HL-60 (cell line): ENCODE measurements at regions not wholly inside any gene's neighbourhood (a gene's known extent, or its start where the extent isn't known, plus 50 kb on each side); places are given as distances from the start of the nearest gene placed in this dataset.

ENCODE experiments used
- GABPA ChIP-seq: IDR thresholded peaks from 2 replicates; pipeline ENCODE4 v1.6.1; 2012; ENCODE audit warnings: low read depth
- POLR2AphosphoS5 ChIP-seq: IDR thresholded peaks from 2 replicates; pipeline ENCODE4 v1.6.1; 2012; ENCODE audit warnings: low read depth
- REST ChIP-seq: IDR thresholded peaks from 2 replicates; pipeline ENCODE4 v1.6.1; 2012; ENCODE audit warnings: low read depth; ENCODE audit not compliant: insufficient replicate concordance
- SPI1 ChIP-seq: IDR thresholded peaks from 2 replicates; pipeline ENCODE4 v1.6.1; 2012; ENCODE audit warnings: low read depth, mild to moderate bottlenecking, borderline replicate concordance
- TF ChIP-seq, protein P1 (sequence below): IDR thresholded peaks from one replicate; pipeline ENCODE4 v1.5.1; 2011; ENCODE audit warnings: low read length, control low read depth, inconsistent platforms; ENCODE audit not compliant: insufficient read depth

DNA sequence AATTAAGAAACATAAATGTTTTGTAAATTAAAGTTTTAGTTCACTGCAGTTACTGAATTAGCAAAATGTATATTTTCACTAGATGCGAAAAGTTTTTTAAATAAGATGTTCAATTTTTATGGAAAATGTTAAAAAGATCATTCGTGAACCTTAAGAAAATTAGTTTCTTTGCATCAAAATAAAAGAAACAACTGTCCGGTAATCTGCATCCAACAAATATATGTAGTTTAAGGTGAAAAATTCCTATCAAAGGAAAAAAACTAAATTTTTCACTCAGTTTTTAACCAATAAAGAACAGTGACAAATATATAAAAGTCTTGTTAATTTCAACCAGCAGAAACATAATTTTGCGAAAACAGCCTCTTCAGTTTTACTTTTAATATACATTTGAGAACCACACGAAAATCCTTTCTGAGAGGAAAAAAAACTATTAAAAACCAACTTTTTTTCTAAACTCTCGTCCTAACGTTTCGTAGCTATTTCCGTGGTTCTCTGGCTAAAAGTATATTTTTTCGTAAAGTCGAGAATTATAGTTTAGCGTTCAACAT lies 64.5 kb downstream of the KCNRG start:
- TF ChIP-seq, protein P1, sequence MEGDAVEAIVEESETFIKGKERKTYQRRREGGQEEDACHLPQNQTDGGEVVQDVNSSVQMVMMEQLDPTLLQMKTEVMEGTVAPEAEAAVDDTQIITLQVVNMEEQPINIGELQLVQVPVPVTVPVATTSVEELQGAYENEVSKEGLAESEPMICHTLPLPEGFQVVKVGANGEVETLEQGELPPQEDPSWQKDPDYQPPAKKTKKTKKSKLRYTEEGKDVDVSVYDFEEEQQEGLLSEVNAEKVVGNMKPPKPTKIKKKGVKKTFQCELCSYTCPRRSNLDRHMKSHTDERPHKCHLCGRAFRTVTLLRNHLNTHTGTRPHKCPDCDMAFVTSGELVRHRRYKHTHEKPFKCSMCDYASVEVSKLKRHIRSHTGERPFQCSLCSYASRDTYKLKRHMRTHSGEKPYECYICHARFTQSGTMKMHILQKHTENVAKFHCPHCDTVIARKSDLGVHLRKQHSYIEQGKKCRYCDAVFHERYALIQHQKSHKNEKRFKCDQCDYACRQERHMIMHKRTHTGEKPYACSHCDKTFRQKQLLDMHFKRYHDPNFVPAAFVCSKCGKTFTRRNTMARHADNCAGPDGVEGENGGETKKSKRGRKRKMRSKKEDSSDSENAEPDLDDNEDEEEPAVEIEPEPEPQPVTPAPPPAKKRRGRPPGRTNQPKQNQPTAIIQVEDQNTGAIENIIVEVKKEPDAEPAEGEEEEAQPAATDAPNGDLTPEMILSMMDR = no peak
- TF ChIP-seq POLR2AphosphoS5 (no peak), REST (no peak), GABPA (no peak), SPI1 (no peak)
